Uterus (tissue), 2 donors: ENCODE measurements at regions not wholly inside any gene's neighbourhood (a gene's known extent, or its start where the extent isn't known, plus 50 kb on each side); places are given as distances from the start of the nearest gene placed in this dataset.

Experiments
- CTCF ChIP-seq, 4 experiments: fragments of 200-600 bp in 2 of 4; fragments of 450-650 bp in 2 of 4; sonication (generic) in 2 of 4; IDR thresholded peaks; one replicate each; pipeline ENCODE4 v1.5.1; 2016 to 2019; ENCODE audit warnings: antibody characterized with exemption in 4 of 4, mild to moderate bottlenecking in 2 of 4, moderate library complexity in 1 of 4
- POLR2A ChIP-seq, 2 donors: fragments of 450-650 bp; IDR thresholded peaks; one replicate each; pipeline ENCODE4 v1.6.1; 2016; ENCODE audit warnings: antibody characterized with exemption in 2 of 2, mild to moderate bottlenecking in 1 of 2, moderate library complexity in 1 of 2

- no peak for TF ChIP-seq CTCF (IDR thresholded peaks at IDR 0.05)
- TF ChIP-seq POLR2A (IDR thresholded peaks at IDR 0.05): no peak
Measured at GRCh38 chr3:73917643-73918042, 292.9 kb upstream of the PDZRN3 start.
